NT2/D1 (cell line): ENCODE measurements at regions not wholly inside any gene's neighbourhood (a gene's known extent, or its start where the extent isn't known, plus 50 kb on each side); places are given as distances from the start of the nearest gene placed in this dataset.

ENCODE experiments used
- SUZ12 ChIP-seq: IDR thresholded peaks from 2 replicates; pipeline ENCODE4 v1.6.1; 2011; ENCODE audit not compliant: insufficient read length, insufficient read depth; ENCODE audit errors: extremely low read depth
- YY1 ChIP-seq: IDR thresholded peaks from 2 replicates; pipeline ENCODE4 v1.6.1; 2011; ENCODE audit not compliant: insufficient read length, insufficient read depth

DNA sequence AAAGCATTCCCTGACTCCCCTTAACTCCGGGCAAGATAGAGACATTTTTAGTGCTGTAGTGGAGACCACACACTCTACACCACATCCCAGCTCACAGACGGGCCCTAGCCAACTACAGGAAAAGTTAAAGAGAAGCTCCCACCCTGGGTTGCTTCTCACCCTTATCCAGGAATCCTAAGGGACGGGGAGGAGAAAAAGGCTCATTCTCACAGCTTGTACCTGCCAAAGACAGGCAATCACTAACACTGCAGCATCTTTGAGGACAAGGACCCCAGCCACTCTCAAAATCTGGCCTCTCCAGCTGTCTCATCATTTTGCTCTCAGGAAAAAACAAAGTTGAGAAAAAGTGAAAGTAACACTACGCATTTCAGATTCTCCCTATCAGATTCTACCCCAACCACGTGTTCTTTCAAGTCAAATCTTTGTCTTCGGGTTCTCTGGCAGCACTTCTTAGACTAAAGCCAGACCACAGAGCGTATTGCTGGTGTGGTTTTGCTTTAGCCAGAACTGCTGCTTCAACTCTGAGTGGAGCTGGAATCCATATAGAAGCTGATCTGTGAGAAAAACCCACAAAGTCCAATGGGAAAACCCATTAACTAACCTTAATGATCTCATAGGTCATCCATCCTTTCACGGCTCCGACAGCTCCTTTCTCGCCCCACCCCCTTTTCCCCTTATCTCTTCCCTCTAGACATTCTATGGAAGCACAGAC is 605.9 kb upstream of the DIPK2B start:
- no peak for TF ChIP-seq YY1
- TF ChIP-seq SUZ12: no peak
